ENCODE measurements at regions not wholly inside any gene's neighbourhood (a gene's known extent, or its start where the extent isn't known, plus 50 kb on each side); places are given as distances from the start of the nearest gene placed in this dataset.

- TF ChIP-seq POLR2A (IDR thresholded peaks at IDR 0.05; ENCODE audit: low read depth, low read length) (no peak), POLR2AphosphoS5 (IDR thresholded peaks at IDR 0.05; ENCODE audit: low read depth, low read length) (no peak), TAF1 (IDR thresholded peaks at IDR 0.05; ENCODE audit: low read depth, low read length) (no peak)
Observed at GRCh38 chr1:105399716-105400115, 1650.0 kb downstream of the AMY1C start.
